ENCODE measurements at regions not wholly inside any gene's neighbourhood (a gene's known extent, or its start where the extent isn't known, plus 50 kb on each side); places are given as distances from the start of the nearest gene placed in this dataset.
A peak's percentile ranks its signal among the peaks of the same experiment; 100 is the strongest.
"Not testable (repeated sequence)": the region's sequence is repeated elsewhere in the genome, so short reads cannot be mapped to it uniquely, and the experiment has no call there.

DNA sequence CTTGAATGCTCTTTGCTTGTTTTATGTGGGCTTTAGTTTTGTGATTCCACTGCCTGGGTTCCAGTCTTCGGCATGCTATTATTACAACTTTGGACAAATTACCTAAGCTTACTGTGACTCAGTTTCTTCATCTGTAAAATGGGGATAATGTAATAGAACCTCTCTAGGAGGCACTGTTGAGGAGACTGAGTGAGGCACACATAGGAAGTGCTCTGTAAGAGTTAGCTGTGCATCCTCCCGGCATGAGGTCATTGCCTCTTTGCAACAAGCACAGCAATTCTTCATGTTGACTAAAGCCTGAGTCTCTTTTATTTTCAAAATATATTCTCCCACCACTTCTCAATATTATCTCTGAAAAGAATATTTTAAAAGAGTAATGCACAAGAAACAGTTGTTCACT lies 227.4 kb downstream of the DLEU7 start:
- DNase-seq = no peak

- no peak for DNase-seq
Observed at GRCh38 chr13:50617134-50617721, 226.3 kb downstream of the DLEU7 start.

GRCh38 chr13:50618206-50618605 lies 225.3 kb downstream of the DLEU7 start:
- DNase-seq = no peak

DNA sequence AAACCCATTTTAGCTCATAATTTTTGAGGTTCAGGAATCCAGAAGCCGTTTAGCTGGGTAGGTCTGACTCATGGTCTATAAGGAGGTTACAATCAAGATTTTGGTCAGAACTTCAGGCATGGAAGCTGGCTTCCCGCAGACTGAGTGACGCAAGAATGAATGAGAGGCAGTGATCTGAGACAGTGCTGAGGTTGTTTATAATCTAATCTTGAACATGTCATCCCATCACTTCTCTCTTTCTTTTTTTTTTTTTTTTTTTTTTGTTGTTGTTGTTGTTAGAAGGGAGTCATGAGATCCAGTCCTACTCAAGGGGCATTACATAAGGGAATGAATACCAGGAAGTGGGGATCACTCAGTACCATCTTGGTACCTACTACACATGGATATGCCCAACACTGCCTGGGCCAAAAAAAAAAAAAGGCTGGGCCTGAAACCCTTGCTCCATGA lies 217.4 kb downstream of the DLEU7 start:
- DNase-seq = no peak

GRCh38 chr13:50627111-50627510 lies 216.4 kb downstream of the DLEU7 start:
- DNase-seq = no peak

- DNase-seq = not testable (repeated sequence)
Observed at GRCh38 chr13:50628512-50628911, 215.0 kb downstream of the DLEU7 start.

DNA sequence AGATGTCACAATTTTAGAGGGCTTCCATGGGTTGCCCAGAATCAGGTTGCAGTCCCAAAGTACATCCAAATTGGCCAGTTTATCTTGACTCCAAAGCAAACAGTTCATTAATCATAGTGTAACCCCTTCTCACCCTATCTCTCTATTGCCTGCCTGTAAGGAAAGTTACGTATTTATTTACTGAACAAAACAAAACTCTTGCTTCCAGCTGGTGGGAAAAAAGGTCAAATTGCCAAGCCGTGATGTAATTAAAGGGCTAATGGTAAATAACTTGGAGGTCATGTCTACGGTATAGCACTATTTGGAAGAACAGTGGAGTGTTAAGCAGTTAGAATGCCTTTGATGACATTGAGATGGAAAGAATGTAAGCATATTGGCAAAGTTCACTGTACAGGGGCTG lies 214.0 kb downstream of the DLEU7 start:
- no peak for DNase-seq

- DNase-seq = no peak
Observed at GRCh38 chr13:50629966-50630365, 213.5 kb downstream of the DLEU7 start.

DNA sequence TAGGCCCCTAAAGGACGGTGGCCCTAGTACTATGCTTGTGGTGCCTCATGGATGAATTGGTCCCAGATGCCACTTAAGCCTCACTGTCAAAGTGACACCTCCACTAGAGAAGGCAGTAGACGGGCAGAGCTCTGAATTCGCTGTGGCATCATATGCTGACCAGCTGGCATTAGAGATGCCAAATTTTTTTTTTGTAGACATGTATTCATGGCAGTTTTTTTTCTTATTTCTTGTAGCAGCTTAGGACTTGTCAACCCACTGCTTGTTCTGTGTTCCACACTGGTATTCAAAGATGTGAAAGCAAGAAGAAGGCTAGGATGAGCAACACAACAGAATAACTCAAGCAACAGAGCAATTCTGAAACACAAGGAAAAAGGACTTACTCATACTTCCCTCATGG lies 212.5 kb downstream of the DLEU7 start:
- no peak for DNase-seq

GRCh38 chr13:50634339-50634738 lies 209.2 kb downstream of the DLEU7 start:
- no peak for DNase-seq

DNA sequence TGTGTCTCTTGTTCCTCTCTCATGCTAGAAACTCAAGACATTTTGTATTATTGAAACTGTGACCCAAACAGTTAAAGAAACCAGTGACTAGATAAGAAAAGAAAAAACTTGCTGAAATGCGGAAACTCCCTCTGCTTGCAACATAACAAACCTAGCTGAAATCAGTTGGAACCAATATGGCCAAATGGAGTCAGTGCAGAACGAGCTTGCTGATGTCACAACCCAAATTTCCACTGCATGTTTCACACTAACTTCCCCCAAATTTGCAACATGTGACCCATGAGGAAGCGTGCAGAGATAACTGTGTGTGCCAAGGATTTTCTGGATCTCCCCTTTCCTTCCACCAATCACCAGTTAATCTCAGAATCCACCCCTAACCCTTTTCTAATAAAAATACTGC lies 208.0 kb downstream of the DLEU7 start:
- no peak for DNase-seq

GRCh38 chr13:50636007-50636704 lies 207.3 kb downstream of the DLEU7 start:
- no peak for DNase-seq

- no peak for DNase-seq
Observed at GRCh38 chr13:50643060-50643459, 200.4 kb downstream of the DLEU7 start.

DNA sequence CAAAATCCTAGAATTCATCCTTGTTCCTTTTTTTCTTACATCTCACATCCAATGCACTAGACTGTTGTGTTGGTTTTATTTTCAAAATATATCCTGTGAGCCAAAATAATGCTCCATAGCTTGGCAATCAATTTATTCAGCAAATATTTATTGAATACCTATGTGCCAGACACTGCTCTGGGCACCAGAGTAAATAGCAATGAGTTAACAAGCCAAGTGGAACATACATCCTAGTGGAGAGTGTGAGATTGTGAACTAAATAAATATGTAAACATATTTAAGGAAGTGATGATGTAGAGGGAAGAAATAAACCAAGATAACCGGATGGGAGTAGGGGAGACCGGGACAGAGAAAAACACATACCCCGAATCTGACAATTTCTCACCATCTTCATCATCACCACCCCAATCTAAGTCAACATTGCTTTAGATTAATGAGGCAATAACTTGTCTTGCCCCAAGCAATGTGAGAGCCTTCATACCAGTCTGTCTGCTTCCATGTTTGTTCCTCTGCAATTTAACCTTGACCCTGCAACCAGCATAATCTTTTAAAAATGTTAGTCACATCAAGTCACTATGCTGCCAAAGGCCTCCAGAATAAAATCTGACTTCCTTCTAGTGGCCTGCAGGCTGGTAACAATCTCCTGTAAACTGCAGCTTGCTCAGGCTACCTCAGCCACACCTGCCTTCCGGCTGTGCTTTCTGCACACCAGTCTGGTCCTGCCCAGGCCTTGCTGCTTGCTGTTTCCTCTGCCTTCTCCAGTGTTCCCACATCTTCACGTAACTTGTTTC lies 199.2 kb downstream of the DLEU7 start:
- DNase-seq = no peak

DNA sequence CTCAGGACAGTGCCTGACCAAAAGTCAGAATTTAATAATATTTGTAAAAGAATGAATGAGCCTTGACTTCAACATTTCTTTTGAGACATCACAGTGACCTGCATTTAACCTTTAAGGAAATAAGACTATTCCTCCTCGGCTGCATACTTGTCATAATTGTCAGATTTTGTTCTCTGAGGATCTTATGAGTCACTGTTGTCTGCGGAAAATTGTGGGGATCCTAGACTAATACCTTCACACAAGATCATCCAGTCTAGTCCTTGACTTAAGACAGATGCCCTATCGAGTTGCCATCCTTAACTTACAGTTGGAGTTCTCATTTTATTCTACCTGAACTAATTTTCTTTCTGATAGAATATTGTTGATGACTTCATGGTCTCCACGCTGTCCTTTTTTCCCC lies 198.4 kb downstream of the DLEU7 start:
- DNase-seq = no peak

DNA sequence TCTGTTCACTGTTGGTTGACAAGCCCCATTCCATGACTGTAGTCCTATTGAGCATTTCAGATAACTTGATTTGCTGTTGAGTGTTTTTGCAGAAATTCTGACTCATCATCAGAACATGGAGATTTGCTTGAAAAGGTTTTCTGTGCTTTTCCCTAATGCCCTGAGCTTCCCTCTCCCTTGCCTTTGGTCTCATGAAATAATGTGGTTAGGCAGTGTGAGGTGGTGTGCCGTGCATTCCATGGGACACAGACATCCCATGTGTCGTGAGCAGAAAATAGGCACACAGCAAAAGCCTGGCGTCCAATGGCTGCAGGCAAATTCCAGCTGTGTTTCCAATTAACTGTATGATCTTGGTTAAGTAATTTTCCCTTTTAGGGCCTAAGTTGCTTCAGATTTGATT lies 197.4 kb downstream of the DLEU7 start:
- DNase-seq = no peak

DNA sequence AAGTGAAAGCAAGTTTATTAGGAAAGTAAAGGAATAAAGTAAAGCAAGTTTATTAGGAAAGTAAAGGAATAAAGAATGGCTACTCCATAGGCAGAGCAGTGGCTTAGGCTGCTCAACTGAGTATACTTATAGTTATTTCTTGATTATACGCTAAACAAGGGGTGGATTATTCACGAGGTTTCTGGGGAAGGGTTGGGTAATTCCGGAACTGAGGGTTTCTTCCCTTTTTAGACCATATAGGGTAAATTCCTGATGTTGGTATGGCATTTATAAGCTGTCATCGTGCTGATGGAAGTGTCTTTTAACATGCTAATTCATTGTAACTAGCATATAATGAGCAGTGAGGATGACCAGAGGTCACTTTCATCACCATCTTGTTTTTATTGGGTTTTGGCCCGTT lies 194.3 kb downstream of the DLEU7 start:
- DNase-seq = no peak

DNA sequence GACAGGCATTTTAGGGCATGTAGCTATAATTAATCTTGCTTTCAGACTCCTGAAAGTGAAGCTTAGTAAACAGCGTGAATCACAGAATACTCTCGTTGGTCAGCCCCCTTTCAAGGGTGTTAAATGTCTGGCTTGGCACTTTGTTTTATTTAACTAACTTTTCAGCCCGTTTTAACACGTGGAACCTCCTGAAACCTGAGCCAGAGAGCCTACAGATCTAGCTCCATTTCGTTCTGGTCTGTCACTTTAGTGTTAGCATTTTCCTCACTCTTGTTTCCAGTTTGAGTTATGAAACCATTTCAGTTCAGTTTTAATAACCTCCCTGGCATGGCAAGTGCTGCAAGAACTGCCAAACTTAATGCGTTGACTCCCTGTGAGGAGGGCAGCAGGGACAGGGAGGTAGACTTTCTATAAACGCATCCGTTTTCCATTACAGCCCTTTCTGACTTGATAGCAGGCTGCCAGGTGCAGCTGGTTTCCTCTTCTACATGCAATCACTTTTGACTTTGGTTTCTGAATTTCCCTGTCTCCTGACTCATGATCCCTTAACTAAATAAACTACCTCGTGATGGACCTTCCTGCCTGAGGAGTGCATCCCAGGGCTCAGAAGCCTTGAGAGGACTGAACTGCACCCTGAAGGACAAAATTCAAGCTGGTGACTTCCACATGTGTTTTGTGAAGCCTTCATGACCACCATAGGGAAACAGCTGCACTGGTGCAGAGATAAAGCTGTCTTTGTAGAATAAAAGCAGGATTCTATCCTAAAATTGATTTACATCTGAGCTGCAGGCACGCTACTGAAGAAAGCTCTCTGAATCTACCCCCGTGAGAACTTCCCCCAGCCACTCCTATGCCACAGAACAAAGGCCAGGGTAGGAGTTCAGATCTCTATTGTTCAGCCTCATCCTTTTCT lies 192.6 kb downstream of the DLEU7 start:
- DNase-seq = no peak

GRCh38 chr13:50651922-50652321 lies 191.6 kb downstream of the DLEU7 start:
- DNase-seq = no peak

DNA sequence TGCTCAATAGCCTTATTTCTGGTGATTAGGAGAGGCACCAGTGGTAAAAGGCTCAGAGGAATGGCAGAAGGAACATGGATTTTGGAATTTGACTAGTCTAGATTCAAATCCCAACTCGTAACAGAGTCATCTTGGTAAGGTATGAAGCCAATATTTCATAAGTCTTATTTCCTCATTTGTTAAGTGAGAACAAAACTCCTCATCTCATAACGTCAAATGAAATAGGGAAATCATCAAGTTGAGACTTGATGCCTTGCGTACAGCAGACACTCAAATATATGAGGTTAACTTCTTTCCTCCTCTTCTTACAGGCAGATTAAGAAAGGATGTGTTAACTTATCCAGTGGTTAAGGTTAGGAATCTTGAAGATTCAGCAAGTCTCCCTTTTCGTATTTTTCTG lies 189.2 kb downstream of the DLEU7 start:
- no peak for DNase-seq

- DNase-seq = not testable (repeated sequence)
Observed at GRCh38 chr13:50661881-50662280, 181.6 kb downstream of the DLEU7 start.

- DNase-seq = peak; percentile 25 to 58
Observed at GRCh38 chr13:50664951-50665350, 178.5 kb downstream of the DLEU7 start.

DNA sequence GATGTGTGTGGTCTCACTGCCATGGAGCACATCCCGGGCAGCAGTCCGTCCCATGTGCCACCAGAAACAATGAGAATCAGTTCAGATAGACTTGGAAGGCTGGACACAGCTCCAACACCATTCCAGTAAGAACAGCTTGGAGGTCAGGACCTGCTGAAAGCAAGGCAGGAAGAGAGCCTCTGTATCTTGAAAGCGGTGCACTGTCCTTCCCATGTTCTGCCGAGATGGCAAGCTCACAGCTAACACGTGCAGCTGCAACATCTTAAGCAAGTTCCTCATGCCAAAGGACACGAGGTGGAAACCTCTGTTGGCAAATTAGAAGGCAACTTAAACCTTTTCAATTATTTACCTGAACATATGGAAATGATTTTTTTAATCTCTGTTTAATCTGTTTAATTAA lies 175.4 kb downstream of the DLEU7 start:
- DNase-seq = no peak

All from cerebellar nuclear complex (tissue), 1 donor.